Activated T-helper 1 cell treated with anti-CD3 and anti-CD28 coated beads, Interleukin-12 subunit alpha, Interleukin-12 subunit beta, Interleukin-2, Interleukin-4 antibody, amounts not matched to agents 30 ng/mL and 10 ng/mL and 1 ng/mL, durations not matched to agents 14 hours and 24 hours and 36 hours (primary cell): ENCODE measurements at regions not wholly inside any gene's neighbourhood (a gene's known extent, or its start where the extent isn't known, plus 50 kb on each side); places are given as distances from the start of the nearest gene placed in this dataset.
"Not testable (repeated sequence)": the region's sequence is repeated elsewhere in the genome, so short reads cannot be mapped to it uniquely, and the experiment has no call there.

Experiments
- DNase-seq: peaks from one replicate; pipeline ENCODE4 v3.0.0; 2021; ENCODE audit warnings: low spot score
- H3K27ac Mint-ChIP-seq: one replicate; pipeline ENCODE4 v1.8.0; 2021; ENCODE audit warnings: mild to moderate bottlenecking, mixed read lengths
- H3K27me3 Mint-ChIP-seq: one replicate; pipeline ENCODE4 v1.8.0; 2022; ENCODE audit warnings: mild to moderate bottlenecking, moderate library complexity, mixed read lengths; ENCODE audit not compliant: insufficient read depth
- H3K36me3 Mint-ChIP-seq: one replicate; pipeline ENCODE4 v1.8.0; 2021; ENCODE audit warnings: low read depth, mixed read lengths
- H3K4me1 Mint-ChIP-seq: one replicate; pipeline ENCODE4 v1.8.0; 2021; ENCODE audit warnings: low read depth, mixed read lengths
- H3K4me3 Mint-ChIP-seq: one replicate; pipeline ENCODE4 v1.8.0; 2021; ENCODE audit warnings: mild to moderate bottlenecking, moderate library complexity, mixed read lengths
- H3K9me3 Mint-ChIP-seq: one replicate; pipeline ENCODE4 v1.8.0; 2021; ENCODE audit warnings: mixed read lengths
- intact Hi-C: fragments of 100-400 bp; cut with micrococcal nuclease; formaldehyde crosslinking; loops from one replicate; pipeline ENCODE4 v1.15.1; 2024

GRCh38 chr1:105180789-105181188, 1431.1 kb downstream of the AMY1C start:
- no peak for DNase-seq
- no peak overlapping the region for H3K27ac Mint-ChIP-seq
- H3K9me3 Mint-ChIP-seq = peaks cover 7% of the 10 kb centered on the region
- no peak overlapping the region for H3K4me3 Mint-ChIP-seq
- intact Hi-C loops = no loop called here
- no peaks in the 10 kb centered on the region for H3K36me3 Mint-ChIP-seq
- H3K27me3 Mint-ChIP-seq = no peaks in the 10 kb centered on the region
- H3K4me1 Mint-ChIP-seq = no peaks in the 10 kb centered on the region

GRCh38 chr1:105204836-105205371, 1455.2 kb downstream of the AMY1C start:
- Mint-ChIP-seq H3K4me1 (no peaks in the 10 kb centered on the region), H3K27me3 (no peaks in the 10 kb centered on the region), H3K27ac (no peak overlapping the region), H3K4me3 (no peak overlapping the region), H3K9me3 (peaks cover 22% of the 10 kb centered on the region), H3K36me3 (no peaks in the 10 kb centered on the region)
- intact Hi-C loops = no loop called here
- no peak for DNase-seq

GRCh38 chr1:105208581-105208980, 1458.9 kb downstream of the AMY1C start:
- intact Hi-C loops = no loop called here
- H3K4me1 Mint-ChIP-seq = no peaks in the 10 kb centered on the region
- no peaks in the 10 kb centered on the region for H3K36me3 Mint-ChIP-seq
- H3K27ac Mint-ChIP-seq = no peak overlapping the region
- H3K9me3 Mint-ChIP-seq = peaks cover 24% of the 10 kb centered on the region
- no peak for DNase-seq
- H3K4me3 Mint-ChIP-seq = no peak overlapping the region
- no peaks in the 10 kb centered on the region for H3K27me3 Mint-ChIP-seq

GRCh38 chr1:105210747-105211146, 1461.0 kb downstream of the AMY1C start:
- no peak overlapping the region for H3K27ac Mint-ChIP-seq
- H3K4me3 Mint-ChIP-seq = no peak overlapping the region
- H3K27me3 Mint-ChIP-seq = no peaks in the 10 kb centered on the region
- DNase-seq = no peak
- H3K9me3 Mint-ChIP-seq = peaks cover 24% of the 10 kb centered on the region
- no peaks in the 10 kb centered on the region for H3K4me1 Mint-ChIP-seq
- no peaks in the 10 kb centered on the region for H3K36me3 Mint-ChIP-seq
- intact Hi-C loops = no loop called here

GRCh38 chr1:105231378-105231777, 1481.7 kb downstream of the AMY1C start:
- H3K9me3 Mint-ChIP-seq = no peaks in the 10 kb centered on the region
- no peaks in the 10 kb centered on the region for H3K4me1 Mint-ChIP-seq
- H3K27ac Mint-ChIP-seq = no peak overlapping the region
- no peak overlapping the region for H3K4me3 Mint-ChIP-seq
- no peaks in the 10 kb centered on the region for H3K27me3 Mint-ChIP-seq
- intact Hi-C loops = no loop called here
- H3K36me3 Mint-ChIP-seq = no peaks in the 10 kb centered on the region
- no peak for DNase-seq

- Mint-ChIP-seq H3K27me3 (no peaks in the 10 kb centered on the region), H3K9me3 (peaks cover 31% of the 10 kb centered on the region), H3K27ac (no peak overlapping the region), H3K4me3 (no peak overlapping the region), H3K36me3 (no peaks in the 10 kb centered on the region), H3K4me1 (no peaks in the 10 kb centered on the region)
- no peak for DNase-seq
- intact Hi-C loops = no loop called here
These were observed 1493.7 kb downstream of the AMY1C start for GRCh38 chr1:105243411-105243810.

GRCh38 chr1:105243969-105244368, 1494.3 kb downstream of the AMY1C start:
- Mint-ChIP-seq H3K4me1 (no peaks in the 10 kb centered on the region), H3K4me3 (no peak overlapping the region), H3K36me3 (no peaks in the 10 kb centered on the region), H3K27ac (no peak overlapping the region), H3K9me3 (peaks cover 31% of the 10 kb centered on the region), H3K27me3 (no peaks in the 10 kb centered on the region)
- DNase-seq = no peak
- intact Hi-C loops = no loop called here

- Mint-ChIP-seq H3K36me3 (no peaks in the 10 kb centered on the region), H3K27ac (no peak overlapping the region), H3K4me1 (no peaks in the 10 kb centered on the region), H3K4me3 (no peak overlapping the region), H3K9me3 (peaks cover 25% of the 10 kb centered on the region), H3K27me3 (no peaks in the 10 kb centered on the region)
- intact Hi-C loops = no loop called here
- DNase-seq = no peak
These were observed 1505.2 kb downstream of the AMY1C start for GRCh38 chr1:105254906-105255305.

- H3K4me3 Mint-ChIP-seq = no peak overlapping the region
- intact Hi-C loops = no loop called here
- DNase-seq = no peak
- H3K4me1 Mint-ChIP-seq = no peaks in the 10 kb centered on the region
- no peaks in the 10 kb centered on the region for H3K36me3 Mint-ChIP-seq
- no peaks in the 10 kb centered on the region for H3K27me3 Mint-ChIP-seq
- peaks cover 16% of the 10 kb centered on the region for H3K9me3 Mint-ChIP-seq
- no peak overlapping the region for H3K27ac Mint-ChIP-seq
These were observed 1510.3 kb downstream of the AMY1C start for GRCh38 chr1:105260001-105260400.

GRCh38 chr1:105270966-105271365, 1521.3 kb downstream of the AMY1C start:
- no peak overlapping the region for H3K27ac Mint-ChIP-seq
- intact Hi-C loops = no loop called here
- H3K27me3 Mint-ChIP-seq = no peaks in the 10 kb centered on the region
- DNase-seq = no peak
- H3K9me3 Mint-ChIP-seq = peaks cover 29% of the 10 kb centered on the region
- H3K36me3 Mint-ChIP-seq = no peaks in the 10 kb centered on the region
- no peak overlapping the region for H3K4me3 Mint-ChIP-seq
- H3K4me1 Mint-ChIP-seq = no peaks in the 10 kb centered on the region

GRCh38 chr1:105272376-105272775, 1522.7 kb downstream of the AMY1C start:
- H3K36me3 Mint-ChIP-seq, intact Hi-C loops, H3K4me1 Mint-ChIP-seq, H3K27ac Mint-ChIP-seq, DNase-seq, H3K4me3 Mint-ChIP-seq, H3K27me3 Mint-ChIP-seq: not testable (repeated sequence)
- peaks cover 24% of the 10 kb centered on the region for H3K9me3 Mint-ChIP-seq

GRCh38 chr1:105294838-105295237, 1545.1 kb downstream of the AMY1C start:
- intact Hi-C loops = no loop called here
- Mint-ChIP-seq H3K36me3 (no peaks in the 10 kb centered on the region), H3K27ac (no peak overlapping the region), H3K4me3 (no peak overlapping the region), H3K27me3 (no peaks in the 10 kb centered on the region), H3K4me1 (no peaks in the 10 kb centered on the region), H3K9me3 (peaks cover 26% of the 10 kb centered on the region)
- DNase-seq = no peak

GRCh38 chr1:105310063-105310462, 1560.4 kb downstream of the AMY1C start:
- H3K9me3 Mint-ChIP-seq = peaks cover 6% of the 10 kb centered on the region
- no peaks in the 10 kb centered on the region for H3K27me3 Mint-ChIP-seq
- intact Hi-C loops = no loop called here
- no peaks in the 10 kb centered on the region for H3K36me3 Mint-ChIP-seq
- no peak for DNase-seq
- no peaks in the 10 kb centered on the region for H3K4me1 Mint-ChIP-seq
- H3K27ac Mint-ChIP-seq = no peak overlapping the region
- H3K4me3 Mint-ChIP-seq = no peak overlapping the region

GRCh38 chr1:105317976-105318375, 1568.3 kb downstream of the AMY1C start:
- Mint-ChIP-seq H3K4me3 (no peak overlapping the region), H3K4me1 (no peaks in the 10 kb centered on the region), H3K36me3 (no peaks in the 10 kb centered on the region), H3K9me3 (peaks cover 27% of the 10 kb centered on the region), H3K27ac (no peak overlapping the region), H3K27me3 (no peaks in the 10 kb centered on the region)
- DNase-seq = no peak
- intact Hi-C loops = no loop called here
